ENCODE measurements at regions not wholly inside any gene's neighbourhood (a gene's known extent, or its start where the extent isn't known, plus 50 kb on each side); places are given as distances from the start of the nearest gene placed in this dataset.

GRCh38 chr5:100664140-100664539 lies 129.0 kb downstream of the FAM174A start:
- H3K4me3 ChIP-seq: no peak overlapping the region
- H3K36me3 ChIP-seq (ENCODE audit: insufficient read depth in 1 of 2, low read depth in 1 of 2): no peaks in the 10 kb centered on the region
- H3K27me3 ChIP-seq (ENCODE audit: insufficient read depth in 3 of 3, low read length in 2 of 3): no peaks in the 10 kb centered on the region
- TF ChIP-seq, protein P1, sequence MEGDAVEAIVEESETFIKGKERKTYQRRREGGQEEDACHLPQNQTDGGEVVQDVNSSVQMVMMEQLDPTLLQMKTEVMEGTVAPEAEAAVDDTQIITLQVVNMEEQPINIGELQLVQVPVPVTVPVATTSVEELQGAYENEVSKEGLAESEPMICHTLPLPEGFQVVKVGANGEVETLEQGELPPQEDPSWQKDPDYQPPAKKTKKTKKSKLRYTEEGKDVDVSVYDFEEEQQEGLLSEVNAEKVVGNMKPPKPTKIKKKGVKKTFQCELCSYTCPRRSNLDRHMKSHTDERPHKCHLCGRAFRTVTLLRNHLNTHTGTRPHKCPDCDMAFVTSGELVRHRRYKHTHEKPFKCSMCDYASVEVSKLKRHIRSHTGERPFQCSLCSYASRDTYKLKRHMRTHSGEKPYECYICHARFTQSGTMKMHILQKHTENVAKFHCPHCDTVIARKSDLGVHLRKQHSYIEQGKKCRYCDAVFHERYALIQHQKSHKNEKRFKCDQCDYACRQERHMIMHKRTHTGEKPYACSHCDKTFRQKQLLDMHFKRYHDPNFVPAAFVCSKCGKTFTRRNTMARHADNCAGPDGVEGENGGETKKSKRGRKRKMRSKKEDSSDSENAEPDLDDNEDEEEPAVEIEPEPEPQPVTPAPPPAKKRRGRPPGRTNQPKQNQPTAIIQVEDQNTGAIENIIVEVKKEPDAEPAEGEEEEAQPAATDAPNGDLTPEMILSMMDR (IDR thresholded peaks at IDR 0.05): no peak
- WGBS, 3 donors: 94 to 100% (median 95%) methylated on average over 1 of the region's 1 CpG
- no peak for ATAC-seq
- intact Hi-C loops (cut with DNase I): no loop called here
- H3K4me1 ChIP-seq: no peaks in the 10 kb centered on the region
- H3K9me3 ChIP-seq: no peaks in the 10 kb centered on the region
- H3K27ac ChIP-seq: no peak overlapping the region
- DNase-seq: no peak

- ATAC-seq (no peak), DNase-seq (no peak)
- TF ChIP-seq, protein P1 (IDR thresholded peaks at IDR 0.05): no peak
- WGBS, 3 donors: 57 to 61% (median 57%) methylated on average over 4 of the region's 4 CpGs
- H3K27me3 ChIP-seq (ENCODE audit: insufficient read depth in 3 of 3, low read length in 2 of 3): no peaks in the 10 kb centered on the region
- H3K36me3 ChIP-seq (ENCODE audit: insufficient read depth in 1 of 2, low read depth in 1 of 2): no peaks in the 10 kb centered on the region
- no peaks in the 10 kb centered on the region for H3K9me3 ChIP-seq
- intact Hi-C loops (cut with DNase I): no loop called here
- no peak overlapping the region for H3K4me3 ChIP-seq
- H3K4me1 ChIP-seq: no peaks in the 10 kb centered on the region
- H3K27ac ChIP-seq: no peak overlapping the region
These were observed 132.0 kb downstream of the FAM174A start for GRCh38 chr5:100667161-100667630.

GRCh38 chr5:100668511-100668910 lies 133.3 kb downstream of the FAM174A start:
- DNase-seq: no peak
- 71 to 79% (median 73%) methylated on average over 3 of the region's 3 CpGs for WGBS, 3 donors
- no peak overlapping the region for H3K27ac ChIP-seq

DNA sequence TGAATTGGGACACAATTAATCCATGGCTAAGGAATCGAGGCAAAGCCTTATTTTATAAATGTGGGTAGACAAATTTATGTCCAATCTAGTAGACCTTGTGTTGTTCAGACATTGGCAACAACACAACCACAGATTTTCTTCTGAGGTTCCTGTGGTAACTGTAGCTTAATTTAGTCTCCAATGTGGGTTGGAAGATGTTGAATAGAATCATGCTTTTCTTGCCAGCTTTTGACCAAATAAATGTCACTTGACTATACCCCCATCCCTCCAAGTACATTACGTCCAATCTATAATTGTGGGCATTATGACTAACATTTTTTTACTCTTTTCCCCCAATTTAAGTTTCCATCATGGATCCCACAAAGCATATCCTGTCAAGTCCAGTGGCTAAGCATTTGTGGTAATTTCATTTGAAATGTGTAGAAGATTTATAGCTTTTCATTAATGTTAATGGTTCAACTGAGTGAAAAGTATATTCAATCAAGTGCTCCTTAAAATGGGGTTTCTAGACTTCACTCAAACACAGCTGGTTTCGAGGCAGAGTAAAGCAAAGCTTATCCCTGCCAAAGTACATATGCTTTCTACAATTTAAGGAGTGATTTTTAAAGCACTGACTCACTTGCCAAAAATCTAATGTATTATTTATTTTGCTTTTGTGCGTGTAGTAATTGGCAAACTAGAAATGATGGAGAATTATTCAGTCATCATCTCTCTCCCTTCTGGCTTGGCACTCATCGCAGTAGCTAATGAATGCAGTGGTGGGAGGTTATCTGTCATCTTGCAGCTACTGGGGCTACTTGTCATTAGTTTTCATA lies 141.8 kb downstream of the FAM174A start:
- Histone ChIP-seq H3K4me3 (no peak overlapping the region), H3K27ac (no peak overlapping the region), H3K4me1 (no peaks in the 10 kb centered on the region), H3K27me3 (ENCODE audit: insufficient read depth in 3 of 3, low read length in 2 of 3) (no peaks in the 10 kb centered on the region), H3K36me3 (ENCODE audit: insufficient read depth in 1 of 2, low read depth in 1 of 2) (no peaks in the 10 kb centered on the region), H3K9me3 (no peaks in the 10 kb centered on the region)
- WGBS, 3 donors: 66 to 75% (median 66%) methylated on average over 5 of the region's 5 CpGs
- ATAC-seq: no peak
- DNase-seq: no peak
- TF ChIP-seq, protein P1 (IDR thresholded peaks at IDR 0.05): no peak
- intact Hi-C loops (cut with DNase I): no loop called here

More at GRCh38 chr5:100668511-100668910, 133.3 kb downstream of the FAM174A start:
- no peaks in the 10 kb centered on the region for H3K27me3 ChIP-seq (ENCODE audit: insufficient read depth in 3 of 3, low read length in 2 of 3)
- intact Hi-C loops (cut with DNase I): no loop called here
- no peaks in the 10 kb centered on the region for H3K4me1 ChIP-seq
- no peak overlapping the region for H3K4me3 ChIP-seq
- no peaks in the 10 kb centered on the region for H3K36me3 ChIP-seq (ENCODE audit: insufficient read depth in 1 of 2, low read depth in 1 of 2)
- no peak for ATAC-seq
- no peaks in the 10 kb centered on the region for H3K9me3 ChIP-seq
- TF ChIP-seq, protein P1 (IDR thresholded peaks at IDR 0.05): no peak

All from psoas muscle (tissue), 7 donors.